ENCODE measurements at regions not wholly inside any gene's neighbourhood (a gene's known extent, or its start where the extent isn't known, plus 50 kb on each side); places are given as distances from the start of the nearest gene placed in this dataset.

DNA sequence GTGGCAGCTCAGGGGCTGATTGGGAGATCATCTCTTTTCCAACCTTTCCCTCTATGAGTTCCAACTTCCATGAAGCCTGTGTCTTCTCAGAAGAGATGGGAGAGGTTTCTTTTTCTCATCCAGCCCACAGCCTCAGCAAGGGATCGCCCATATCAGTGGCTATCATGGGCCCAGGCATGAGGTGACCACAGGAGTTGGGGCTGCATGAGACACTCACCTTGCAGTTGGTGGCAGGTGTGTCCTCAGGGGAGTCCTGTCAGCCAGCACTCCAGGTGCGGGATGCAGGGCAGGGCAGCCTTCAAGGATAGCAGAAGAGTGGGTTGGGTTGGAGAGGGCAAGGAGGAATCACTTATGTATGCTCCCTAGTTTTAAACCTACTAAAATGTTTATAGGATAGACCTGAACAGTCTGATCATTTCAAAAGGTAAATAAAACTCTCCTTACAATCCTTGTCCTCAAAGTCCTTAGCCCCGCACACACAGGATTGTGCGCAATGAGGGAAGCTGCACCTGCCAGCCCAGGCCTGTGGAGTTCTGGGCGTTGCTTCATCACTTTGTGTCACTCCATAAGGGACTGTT is 811.1 kb downstream of the KCNJ18 start:
- Histone ChIP-seq H3K4me3 (replicated peaks in 1 of 3; ENCODE audit: insufficient read depth in 1 of 3, low read depth in 1 of 3, low read length in 3 of 3) (no peak overlapping the region), H2AFZ (ENCODE audit: low read depth, low read length) (no peak overlapping the region), H4K20me1 (replicated peaks; ENCODE audit: control insufficient read depth, extremely low read depth, insufficient read depth, low read length) (no peaks in the 10 kb centered on the region), H3K4me2 (ENCODE audit: insufficient read depth, low read length) (no peak overlapping the region), H3K9me1 (replicated peaks; ENCODE audit: control insufficient read depth, extremely low read depth, insufficient read depth, low read length) (no peaks in the 10 kb centered on the region), H3K36me3 (ENCODE audit: control insufficient read depth in 2 of 2, extremely low read depth in 1 of 2, insufficient read depth in 2 of 2, low read length in 2 of 2) (no peaks in the 10 kb centered on the region), H3K79me2 (ENCODE audit: control insufficient read depth, insufficient read depth, low read length) (no peaks in the 10 kb centered on the region), H3K27me3 (ENCODE audit: control insufficient read depth in 2 of 2, insufficient read depth in 2 of 2, low read length in 2 of 2) (no peaks in the 10 kb centered on the region), H3K9me3 (replicated peaks; ENCODE audit: control insufficient read depth, insufficient read depth, low read length) (no peaks in the 10 kb centered on the region), H3K4me1 (ENCODE audit: control insufficient read depth, extremely low read depth, insufficient read depth, low read length) (no peaks in the 10 kb centered on the region), H3K27ac (ENCODE audit: insufficient read depth, low read depth, low read length) (no peak overlapping the region), H3K9ac (replicated peaks; ENCODE audit: extremely low read depth, insufficient read depth, low read length) (no peak overlapping the region)
- intact Hi-C loops (cut with micrococcal nuclease) (no loop called here), dilution Hi-C loops (cut with MboI; ENCODE audit: extremely low pct_ligation_motif_present, low sequenced_read_pairs) (no loop called here)
- no TSS peak for BruUV-seq (replicated peaks)
- DNase-seq (ENCODE audit: low read depth, low spot score) (no peak), FAIRE-seq (no peak)
- ChIA-PET CTCF (no interaction called here), POLR2A (no interaction called here)
- TF ChIP-seq MYC (IDR thresholded peaks at IDR 0.05; ENCODE audit: low read depth, low read length) = no peak
- TF ChIP-seq, protein P1, sequence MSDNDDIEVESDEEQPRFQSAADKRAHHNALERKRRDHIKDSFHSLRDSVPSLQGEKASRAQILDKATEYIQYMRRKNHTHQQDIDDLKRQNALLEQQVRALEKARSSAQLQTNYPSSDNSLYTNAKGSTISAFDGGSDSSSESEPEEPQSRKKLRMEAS (IDR thresholded peaks at IDR 0.05; ENCODE audit: insufficient read depth, insufficient read length) = no peak
- no peak for TF ChIP-seq EZH2 (IDR thresholded peaks at IDR 0.05; ENCODE audit: borderline replicate concordance, low read depth, low read length, severe bottlenecking)
- no peak for TF ChIP-seq GATA2 (IDR thresholded peaks at IDR 0.05; ENCODE audit: insufficient read depth, insufficient read length, low read depth, low read length)
- TF ChIP-seq POLR2A (IDR thresholded peaks at IDR 0.05; ENCODE audit: low read depth, low read length) = no peak
- TF ChIP-seq, protein P2, sequence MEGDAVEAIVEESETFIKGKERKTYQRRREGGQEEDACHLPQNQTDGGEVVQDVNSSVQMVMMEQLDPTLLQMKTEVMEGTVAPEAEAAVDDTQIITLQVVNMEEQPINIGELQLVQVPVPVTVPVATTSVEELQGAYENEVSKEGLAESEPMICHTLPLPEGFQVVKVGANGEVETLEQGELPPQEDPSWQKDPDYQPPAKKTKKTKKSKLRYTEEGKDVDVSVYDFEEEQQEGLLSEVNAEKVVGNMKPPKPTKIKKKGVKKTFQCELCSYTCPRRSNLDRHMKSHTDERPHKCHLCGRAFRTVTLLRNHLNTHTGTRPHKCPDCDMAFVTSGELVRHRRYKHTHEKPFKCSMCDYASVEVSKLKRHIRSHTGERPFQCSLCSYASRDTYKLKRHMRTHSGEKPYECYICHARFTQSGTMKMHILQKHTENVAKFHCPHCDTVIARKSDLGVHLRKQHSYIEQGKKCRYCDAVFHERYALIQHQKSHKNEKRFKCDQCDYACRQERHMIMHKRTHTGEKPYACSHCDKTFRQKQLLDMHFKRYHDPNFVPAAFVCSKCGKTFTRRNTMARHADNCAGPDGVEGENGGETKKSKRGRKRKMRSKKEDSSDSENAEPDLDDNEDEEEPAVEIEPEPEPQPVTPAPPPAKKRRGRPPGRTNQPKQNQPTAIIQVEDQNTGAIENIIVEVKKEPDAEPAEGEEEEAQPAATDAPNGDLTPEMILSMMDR (IDR thresholded peaks at IDR 0.05; ENCODE audit: extremely low read depth in 1 of 2, insufficient read depth in 1 of 2, low read depth in 1 of 2, low read length in 2 of 2) = no peak
- TF ChIP-seq JUN (IDR thresholded peaks at IDR 0.05; ENCODE audit: borderline replicate concordance, insufficient read depth, insufficient read length, low read depth) = no peak
